ENCODE measurements at regions not wholly inside any gene's neighbourhood (a gene's known extent, or its start where the extent isn't known, plus 50 kb on each side); places are given as distances from the start of the nearest gene placed in this dataset.

GRCh38 chr9:7912037-7912535, 112.5 kb upstream of the DMAC1 start:
- Histone ChIP-seq H2AFZ (ENCODE audit: low read depth, low read length) (no peak overlapping the region), H3K4me1 (ENCODE audit: control insufficient read depth, extremely low read depth, insufficient read depth, low read length) (no peaks in the 10 kb centered on the region), H3K27ac (ENCODE audit: insufficient read depth, low read depth, low read length) (no peak overlapping the region), H3K36me3 (ENCODE audit: control insufficient read depth in 2 of 2, extremely low read depth in 1 of 2, insufficient read depth in 2 of 2, low read length in 2 of 2) (no peaks in the 10 kb centered on the region), H3K79me2 (ENCODE audit: control insufficient read depth, insufficient read depth, low read length) (no peaks in the 10 kb centered on the region), H3K9ac (replicated peaks; ENCODE audit: extremely low read depth, insufficient read depth, low read length) (no peak overlapping the region), H4K20me1 (replicated peaks; ENCODE audit: control insufficient read depth, extremely low read depth, insufficient read depth, low read length) (no peaks in the 10 kb centered on the region), H3K27me3 (ENCODE audit: control insufficient read depth in 2 of 2, insufficient read depth in 2 of 2, low read length in 2 of 2) (no peaks in the 10 kb centered on the region), H3K9me1 (replicated peaks; ENCODE audit: control insufficient read depth, extremely low read depth, insufficient read depth, low read length) (no peaks in the 10 kb centered on the region), H3K4me2 (ENCODE audit: insufficient read depth, low read length) (no peak overlapping the region), H3K9me3 (replicated peaks; ENCODE audit: control insufficient read depth, insufficient read depth, low read length) (no peaks in the 10 kb centered on the region), H3K4me3 (replicated peaks in 1 of 3; ENCODE audit: insufficient read depth in 1 of 3, low read depth in 1 of 3, low read length in 3 of 3) (no peak overlapping the region)
- ChIA-PET POLR2A (no interaction called here), CTCF (no interaction called here)
- intact Hi-C loops (cut with micrococcal nuclease) (no loop called here), dilution Hi-C loops (cut with MboI; ENCODE audit: extremely low pct_ligation_motif_present, low sequenced_read_pairs) (no loop called here)
- TF ChIP-seq POLR2A (IDR thresholded peaks at IDR 0.05; ENCODE audit: low read depth, low read length) (no peak), FOS (IDR thresholded peaks at IDR 0.05; ENCODE audit: borderline replicate concordance, insufficient read depth, low read length) (no peak), GATA2 (IDR thresholded peaks at IDR 0.05; ENCODE audit: insufficient read depth, insufficient read length, low read depth, low read length) (no peak), MYC (IDR thresholded peaks at IDR 0.05; ENCODE audit: low read depth, low read length) (no peak), CTCF (IDR thresholded peaks at IDR 0.05; ENCODE audit: extremely low read depth in 1 of 2, insufficient read depth in 1 of 2, low read depth in 1 of 2, low read length in 2 of 2) (no peak), JUN (IDR thresholded peaks at IDR 0.05; ENCODE audit: borderline replicate concordance, insufficient read depth, insufficient read length, low read depth) (no peak), MAX (IDR thresholded peaks at IDR 0.05; ENCODE audit: insufficient read depth, insufficient read length) (no peak), POLR2AphosphoS5 (IDR thresholded peaks at IDR 0.05; ENCODE audit: insufficient read depth, low read depth, low read length) (no peak), EZH2 (IDR thresholded peaks at IDR 0.05; ENCODE audit: borderline replicate concordance, low read depth, low read length, severe bottlenecking) (no peak)
- FAIRE-seq (no peak), DNase-seq (ENCODE audit: low read depth, low spot score) (no peak)
- no TSS peak for BruUV-seq (replicated peaks)

Measured in endothelial cell of umbilical vein (primary cell).